HG02642 (cell line): ENCODE measurements at regions not wholly inside any gene's neighbourhood (a gene's known extent, or its start where the extent isn't known, plus 50 kb on each side); places are given as distances from the start of the nearest gene placed in this dataset.
"Not testable (repeated sequence)": the region's sequence is repeated elsewhere in the genome, so short reads cannot be mapped to it uniquely, and the experiment has no call there.

ENCODE experiments used
- ATAC-seq: cut with Tn5 transposase; IDR thresholded peaks from one replicate; pipeline ENCODE4 v1.9.1; 2021; ENCODE audit warnings: mild to moderate bottlenecking; ENCODE audit not compliant: unreplicated experiment, poor library complexity

DNA sequence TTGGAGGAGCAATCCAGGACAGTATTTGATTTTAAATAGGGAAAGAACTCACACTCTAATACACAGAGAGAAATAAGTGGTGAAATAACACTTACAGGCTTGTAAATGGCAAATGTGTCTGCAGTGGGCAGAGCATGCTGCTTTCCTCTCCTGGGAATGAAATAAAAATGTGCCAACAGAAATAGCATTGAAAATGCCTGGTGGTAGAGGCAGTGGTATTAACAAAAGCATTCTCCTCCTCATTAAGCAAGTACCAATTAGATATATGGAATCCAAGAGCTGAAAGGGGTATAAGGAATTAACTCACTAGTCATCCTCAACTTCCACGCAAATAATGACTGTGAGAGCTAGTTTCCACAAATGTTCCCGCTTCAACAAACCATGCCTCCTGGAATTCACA is 364.1 kb upstream of the KCNMB2 start:
- no peak for ATAC-seq

- no peak for ATAC-seq
Measured at GRCh38 chr3:178174201-178174915, 361.9 kb upstream of the KCNMB2 start.

GRCh38 chr3:178181088-178181487 is 355.1 kb upstream of the KCNMB2 start:
- ATAC-seq = no peak

- ATAC-seq = no peak
Measured at GRCh38 chr3:178181784-178182183, 354.5 kb upstream of the KCNMB2 start.

GRCh38 chr3:178182337-178182779 is 353.9 kb upstream of the KCNMB2 start:
- no peak for ATAC-seq

DNA sequence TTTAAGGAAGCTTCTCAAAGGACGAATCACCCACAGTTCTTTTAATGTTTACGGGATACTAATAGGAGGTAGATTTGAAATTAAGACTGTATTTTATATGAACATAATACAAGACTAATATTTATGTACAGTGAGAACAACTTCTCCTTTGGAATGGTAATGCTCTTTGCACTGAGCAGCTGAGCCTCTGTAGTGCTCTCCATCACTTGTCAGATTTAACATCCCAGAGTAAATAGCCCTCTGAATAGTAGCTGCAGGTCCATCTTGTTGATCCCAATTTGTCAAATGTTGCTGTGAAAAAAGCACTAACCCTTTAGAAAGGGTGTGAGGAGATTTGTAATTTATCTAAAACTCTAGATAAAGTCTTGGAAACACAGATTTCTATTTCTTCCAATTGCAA is 351.4 kb upstream of the KCNMB2 start:
- no peak for ATAC-seq

DNA sequence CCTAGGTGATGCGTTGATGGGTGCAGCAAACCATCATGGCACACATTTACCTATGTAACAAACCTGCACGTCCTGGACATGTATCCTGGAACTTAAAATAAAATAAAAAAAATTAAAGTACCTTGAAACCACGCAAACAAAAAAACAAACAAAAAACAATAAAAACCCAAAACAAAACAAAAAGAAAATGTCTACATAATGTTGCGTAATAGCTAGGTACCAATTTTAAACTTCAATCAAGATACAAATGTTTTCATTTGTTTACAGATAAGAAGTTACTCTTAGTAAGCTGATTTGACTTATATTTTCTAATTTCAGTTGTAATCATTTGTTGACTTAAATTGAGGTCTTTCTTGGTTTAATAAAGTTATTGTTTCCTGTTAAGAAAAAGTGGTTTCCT is 349.6 kb upstream of the KCNMB2 start:
- no peak for ATAC-seq

GRCh38 chr3:178189854-178190253 is 346.4 kb upstream of the KCNMB2 start:
- ATAC-seq = no peak

- no peak for ATAC-seq
Measured at GRCh38 chr3:178193846-178194245, 342.4 kb upstream of the KCNMB2 start.

DNA sequence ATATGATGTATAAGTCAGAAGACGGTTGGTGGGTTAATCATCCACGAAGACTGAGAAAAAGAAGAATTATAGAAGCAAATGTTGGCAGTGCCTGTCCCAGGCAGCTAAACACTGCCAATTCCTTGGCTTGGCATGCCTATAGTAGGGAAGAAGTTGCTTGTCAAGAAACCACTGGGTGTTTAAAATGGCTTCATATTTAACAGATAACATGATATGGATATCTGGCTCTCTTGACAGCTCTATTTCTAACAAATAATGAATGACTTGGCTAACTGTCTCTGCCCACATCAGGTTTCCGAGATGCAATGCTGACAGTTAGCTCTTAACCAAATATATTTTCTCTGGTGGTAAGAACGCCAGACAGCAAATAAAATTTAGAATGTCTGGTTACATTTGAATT is 341.7 kb upstream of the KCNMB2 start:
- ATAC-seq = no peak

DNA sequence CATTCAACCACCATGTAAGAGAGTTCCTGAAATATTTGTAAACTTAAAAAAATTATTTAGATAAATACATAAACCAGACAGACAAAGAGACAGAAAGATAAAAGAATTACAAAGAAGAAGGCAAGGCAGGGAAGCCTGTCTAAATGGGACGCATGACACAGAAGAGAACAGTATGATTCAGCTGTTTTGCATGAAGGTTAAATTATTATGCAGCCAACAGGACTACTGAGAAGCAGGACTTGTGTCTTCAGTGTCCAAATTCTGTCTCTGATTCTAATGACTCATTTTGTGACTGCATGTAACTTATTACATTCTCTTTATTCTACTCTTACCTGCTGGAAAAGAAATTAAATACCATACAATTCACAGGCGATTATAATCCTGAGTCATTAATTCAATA is 340.4 kb upstream of the KCNMB2 start:
- ATAC-seq = no peak

DNA sequence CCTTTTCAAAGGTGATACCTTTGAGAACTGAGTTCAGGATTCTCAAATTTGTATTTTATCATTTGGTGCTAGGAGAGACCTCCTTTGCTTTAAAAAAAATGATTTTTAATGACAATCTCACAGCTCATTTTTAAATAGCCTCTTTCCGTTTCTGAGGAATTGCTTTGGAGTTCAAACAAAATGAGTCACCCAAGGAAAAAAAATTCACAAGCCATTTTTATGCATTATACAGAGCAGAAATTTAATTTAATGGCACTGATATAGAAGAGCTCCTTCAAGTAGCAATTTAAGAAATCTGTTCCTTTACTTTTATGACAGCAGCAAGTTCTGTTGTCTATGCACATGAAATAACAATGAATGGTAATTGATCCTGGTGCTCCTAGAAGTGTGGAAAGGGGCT is 337.9 kb upstream of the KCNMB2 start:
- ATAC-seq = no peak

DNA sequence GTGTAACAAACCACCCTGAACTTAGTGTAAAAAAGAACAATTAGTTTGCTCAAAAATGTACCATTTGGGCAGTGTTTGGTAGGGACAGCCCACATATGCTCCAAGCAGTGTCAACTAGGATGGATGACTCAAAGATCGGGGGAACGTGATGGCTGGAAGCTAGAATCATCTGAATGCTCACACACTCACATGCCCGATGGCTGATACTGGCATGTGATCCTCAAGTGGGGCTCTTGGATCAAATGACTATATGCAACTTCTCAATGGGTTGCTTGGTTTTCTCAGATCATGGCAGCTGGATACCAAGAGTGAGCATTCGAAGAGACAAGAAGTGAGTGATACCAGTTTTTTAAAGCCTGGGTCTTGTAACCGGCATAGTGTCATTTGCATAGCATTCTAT is 335.9 kb upstream of the KCNMB2 start:
- ATAC-seq = no peak

DNA sequence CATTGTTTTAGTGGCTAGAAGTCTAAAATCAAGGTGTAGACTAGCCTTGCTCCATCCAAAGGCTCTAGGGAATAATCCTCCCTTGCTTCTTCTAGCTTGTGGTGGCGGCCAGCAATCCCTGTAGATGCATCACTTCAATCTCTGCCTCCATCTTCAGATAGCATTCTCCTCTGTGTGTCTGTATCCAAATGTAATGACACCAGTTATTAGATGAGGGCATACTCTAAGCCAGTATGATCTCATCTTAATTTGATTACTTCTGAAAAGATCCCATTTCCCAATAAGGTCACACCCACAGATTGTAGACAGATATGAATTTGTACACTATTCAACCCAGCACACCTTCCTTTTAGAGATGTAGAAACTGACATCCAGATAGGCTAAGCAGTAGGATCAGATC is 334.5 kb upstream of the KCNMB2 start:
- ATAC-seq = no peak

- ATAC-seq = no peak
Measured at GRCh38 chr3:178202194-178202593, 334.0 kb upstream of the KCNMB2 start.

- no peak for ATAC-seq
Measured at GRCh38 chr3:178203165-178203564, 333.1 kb upstream of the KCNMB2 start.

DNA sequence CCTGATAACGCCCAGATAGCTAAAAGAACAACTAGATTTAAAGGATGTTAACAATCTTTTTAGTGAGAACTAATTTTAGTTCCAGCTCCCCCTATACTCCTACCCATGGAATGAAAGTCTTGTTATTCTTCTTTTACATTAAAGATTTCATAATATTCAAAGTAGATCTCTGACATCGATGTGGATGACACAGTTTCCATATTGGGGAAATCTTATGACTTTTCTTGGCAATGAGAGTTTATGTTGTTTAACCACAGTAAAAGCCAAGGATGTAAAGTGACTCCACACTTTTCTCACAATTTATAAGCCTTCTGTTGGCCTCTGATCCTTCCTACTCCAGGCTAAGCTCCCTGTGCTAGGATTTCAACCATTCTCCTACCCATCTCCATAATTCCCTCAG is 332.6 kb upstream of the KCNMB2 start:
- ATAC-seq = no peak

DNA sequence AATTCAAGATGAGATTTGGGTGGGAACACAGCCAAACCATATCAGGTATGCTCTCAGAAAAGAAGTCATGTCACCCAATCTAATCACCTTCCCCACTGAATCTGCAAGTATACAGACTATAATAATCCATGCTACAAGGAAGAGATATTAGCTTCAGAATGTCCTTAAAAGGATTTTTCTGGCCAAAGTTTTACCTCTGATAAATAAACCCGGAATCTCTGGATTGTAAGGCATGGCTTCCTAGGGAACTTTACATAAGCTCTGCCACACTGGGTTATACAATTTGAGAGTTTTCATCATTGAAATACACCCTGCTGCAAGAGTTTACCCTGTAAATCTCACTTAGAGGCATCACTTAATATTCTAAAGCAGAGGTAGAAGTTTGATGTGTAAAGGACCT is 330.5 kb upstream of the KCNMB2 start:
- ATAC-seq = no peak

- ATAC-seq = no peak
Measured at GRCh38 chr3:178206521-178206920, 329.7 kb upstream of the KCNMB2 start.

DNA sequence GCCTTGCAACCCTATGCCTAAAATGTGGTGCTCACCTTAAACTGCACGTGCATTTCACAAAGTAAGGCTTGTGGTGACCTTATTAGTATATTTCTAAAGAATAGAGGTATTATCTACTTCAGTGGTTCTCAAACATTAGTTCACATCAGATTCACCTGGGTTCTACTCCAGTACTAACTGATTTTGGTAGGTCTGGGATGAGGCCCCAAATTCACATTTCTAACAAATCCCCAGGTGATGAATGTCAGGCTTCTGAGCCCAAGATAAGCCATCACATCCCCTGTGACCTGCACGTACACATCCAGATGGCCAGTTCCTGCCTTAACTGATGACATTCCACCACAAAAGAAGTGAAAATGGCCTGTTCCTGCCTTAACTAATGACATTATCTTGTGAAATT is 329.1 kb upstream of the KCNMB2 start:
- ATAC-seq = not testable (repeated sequence)

GRCh38 chr3:178207627-178208026 is 328.6 kb upstream of the KCNMB2 start:
- ATAC-seq = not testable (repeated sequence)

DNA sequence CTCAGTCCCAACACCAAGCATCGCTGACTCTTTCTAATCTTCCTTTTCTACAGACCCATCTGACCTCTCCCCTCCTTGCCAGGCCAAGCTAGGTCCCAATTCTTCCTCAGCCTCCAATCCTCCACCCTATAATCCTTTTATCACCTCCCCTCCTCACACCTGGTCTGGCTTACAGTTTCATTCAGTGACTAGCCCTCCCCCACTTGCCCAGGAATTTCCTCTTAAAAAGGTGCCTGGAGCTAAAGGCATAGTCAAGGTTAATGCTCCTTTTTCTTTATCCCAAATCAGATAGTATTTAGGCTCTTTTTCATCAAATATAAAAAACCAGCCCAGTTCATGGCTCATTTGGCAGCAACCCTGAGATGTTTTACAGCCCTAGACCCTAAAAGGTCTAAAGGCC is 327.1 kb upstream of the KCNMB2 start:
- not testable (repeated sequence) for ATAC-seq

DNA sequence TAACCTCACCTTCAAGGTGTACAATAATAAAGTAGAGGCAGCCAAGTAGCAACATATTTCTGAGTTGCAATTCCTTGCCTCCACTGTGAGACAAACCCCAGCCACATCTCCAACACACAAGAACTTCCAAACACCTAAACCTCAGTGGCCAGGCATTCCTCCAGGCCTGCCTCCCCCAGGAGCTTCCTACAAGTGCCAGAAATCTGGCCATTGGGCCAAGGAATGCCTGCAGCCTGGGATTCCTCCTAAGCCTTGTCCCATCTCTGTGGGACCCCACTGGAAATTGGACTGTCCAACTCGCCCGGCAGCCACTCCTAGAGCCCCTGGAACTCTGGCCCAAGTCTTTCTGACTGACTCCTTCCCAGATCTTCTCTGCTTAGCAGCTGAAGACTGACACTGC is 326.6 kb upstream of the KCNMB2 start:
- not testable (repeated sequence) for ATAC-seq
